Pons (tissue), 1 donor: ENCODE measurements at regions not wholly inside any gene's neighbourhood (a gene's known extent, or its start where the extent isn't known, plus 50 kb on each side); places are given as distances from the start of the nearest gene placed in this dataset.
A peak's percentile ranks its signal among the peaks of the same experiment; 100 is the strongest.
"Not testable (repeated sequence)": the region's sequence is repeated elsewhere in the genome, so short reads cannot be mapped to it uniquely, and the experiment has no call there.

Source experiments
- DNase-seq: peaks from one replicate; pipeline ENCODE4 v3.0.0-alpha.2; 2016; ENCODE audit warnings: low spot score

- DNase-seq, result not testable (repeated sequence)
These were observed 144.9 kb upstream of the APOOL start for GRCh38 chrX:84858771-84859170.

- no peak for DNase-seq
These were observed 138.6 kb upstream of the APOOL start for GRCh38 chrX:84865113-84865512.

- not testable (repeated sequence) for DNase-seq
These were observed 133.4 kb upstream of the APOOL start for GRCh38 chrX:84870281-84870680.

GRCh38 chrX:84872160-84872771, 131.4 kb upstream of the APOOL start:
- not testable (repeated sequence) for DNase-seq

GRCh38 chrX:84873176-84873575, 130.5 kb upstream of the APOOL start:
- DNase-seq, result no peak

- DNase-seq, result no peak
These were observed 126.8 kb upstream of the APOOL start for GRCh38 chrX:84876876-84877275.

- DNase-seq, result no peak
These were observed 109.8 kb upstream of the APOOL start for GRCh38 chrX:84893897-84894296.

GRCh38 chrX:84907324-84907968, 96.2 kb upstream of the APOOL start:
- DNase-seq, result peak; percentile 28

GRCh38 chrX:84909151-84909550, 94.5 kb upstream of the APOOL start:
- no peak for DNase-seq

- no peak for DNase-seq
These were observed 79.1 kb upstream of the APOOL start for GRCh38 chrX:84924624-84925023.

GRCh38 chrX:84932814-84933213, 70.9 kb upstream of the APOOL start:
- no peak for DNase-seq

- no peak for DNase-seq
These were observed 69.6 kb upstream of the APOOL start for GRCh38 chrX:84933956-84934556.
